ENCODE measurements at regions not wholly inside any gene's neighbourhood (a gene's known extent, or its start where the extent isn't known, plus 50 kb on each side); places are given as distances from the start of the nearest gene placed in this dataset.

- no peaks in the 10 kb centered on the region for H3K4me1 Mint-ChIP-seq
- peaks cover 0 to 2% (median 0%) of the 10 kb centered on the region in 3 donors for H3K27me3 Mint-ChIP-seq (ENCODE audit: low read depth in 3 of 3)
- no peak overlapping the region for H3K4me3 Mint-ChIP-seq
- H3K9me3 Mint-ChIP-seq = peaks cover 2 to 16% (median 5%) of the 10 kb centered on the region in 6 donors
- peaks cover 0 to 4% (median 0%) of the 10 kb centered on the region in 3 donors for H3K36me3 Mint-ChIP-seq
- H3K27ac Mint-ChIP-seq = no peak overlapping the region
- DNase-seq = no peak
These were observed 690.2 kb downstream of the NR2F1-AS1 start for GRCh38 chr5:92890841-92891244.

- Mint-ChIP-seq H3K4me1 (no peaks in the 10 kb centered on the region), H3K27me3 (ENCODE audit: low read depth in 3 of 3) (peaks cover 0 to 2% (median 0%) of the 10 kb centered on the region in 3 donors), H3K36me3 (no peaks in the 10 kb centered on the region), H3K9me3 (peaks cover 2 to 16% (median 5%) of the 10 kb centered on the region in 6 donors), H3K27ac (no peak overlapping the region), H3K4me3 (no peak overlapping the region)
- no peak for DNase-seq
These were observed 691.9 kb downstream of the NR2F1-AS1 start for GRCh38 chr5:92889140-92889539.

GRCh38 chr5:92887254-92887653, 693.8 kb downstream of the NR2F1-AS1 start:
- H3K36me3 Mint-ChIP-seq = no peaks in the 10 kb centered on the region
- peaks cover 0 to 16% (median 5%) of the 10 kb centered on the region in 6 donors for H3K9me3 Mint-ChIP-seq
- no peak overlapping the region for H3K4me3 Mint-ChIP-seq
- peaks cover 0 to 2% (median 0%) of the 10 kb centered on the region in 3 donors for H3K27me3 Mint-ChIP-seq (ENCODE audit: low read depth in 3 of 3)
- H3K4me1 Mint-ChIP-seq = no peaks in the 10 kb centered on the region
- no peak for DNase-seq
- no peak overlapping the region for H3K27ac Mint-ChIP-seq

DNA sequence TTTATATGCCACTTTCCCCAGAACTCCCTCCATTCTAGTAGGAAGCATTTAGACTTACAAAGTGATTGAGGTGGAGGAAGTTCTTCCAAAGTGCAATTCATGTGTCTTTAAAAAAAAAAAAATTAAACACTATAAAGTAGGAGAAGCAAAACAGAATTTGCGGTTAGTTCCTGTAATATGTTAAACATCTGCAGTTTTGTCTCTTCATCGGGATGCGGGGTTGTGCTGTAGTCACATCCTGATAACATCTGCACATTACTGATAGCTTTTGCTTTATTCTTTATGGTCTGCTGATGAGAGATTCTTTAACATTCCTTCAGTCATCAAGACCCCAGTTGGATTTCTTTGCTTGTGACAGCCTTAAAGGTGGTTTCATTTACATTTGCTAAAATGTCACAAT, 694.3 kb downstream of the NR2F1-AS1 start:
- Mint-ChIP-seq H3K27me3 (ENCODE audit: low read depth in 3 of 3) (peaks cover 0 to 2% (median 0%) of the 10 kb centered on the region in 3 donors), H3K27ac (no peak overlapping the region), H3K36me3 (no peaks in the 10 kb centered on the region)

GRCh38 chr5:92885950-92886349, 695.1 kb downstream of the NR2F1-AS1 start:
- Mint-ChIP-seq H3K36me3 (no peaks in the 10 kb centered on the region), H3K9me3 (peaks cover 0 to 16% (median 2%) of the 10 kb centered on the region in 6 donors), H3K4me3 (no peak overlapping the region), H3K27ac (no peak overlapping the region), H3K27me3 (ENCODE audit: low read depth in 3 of 3) (no peaks in the 10 kb centered on the region), H3K4me1 (no peaks in the 10 kb centered on the region)
- no peak for DNase-seq

More for the DNA sequence above, 694.3 kb downstream of the NR2F1-AS1 start:
- no peak for DNase-seq
- Mint-ChIP-seq H3K9me3 (peaks cover 0 to 16% (median 5%) of the 10 kb centered on the region in 6 donors), H3K4me3 (no peak overlapping the region), H3K4me1 (no peaks in the 10 kb centered on the region)

DNA sequence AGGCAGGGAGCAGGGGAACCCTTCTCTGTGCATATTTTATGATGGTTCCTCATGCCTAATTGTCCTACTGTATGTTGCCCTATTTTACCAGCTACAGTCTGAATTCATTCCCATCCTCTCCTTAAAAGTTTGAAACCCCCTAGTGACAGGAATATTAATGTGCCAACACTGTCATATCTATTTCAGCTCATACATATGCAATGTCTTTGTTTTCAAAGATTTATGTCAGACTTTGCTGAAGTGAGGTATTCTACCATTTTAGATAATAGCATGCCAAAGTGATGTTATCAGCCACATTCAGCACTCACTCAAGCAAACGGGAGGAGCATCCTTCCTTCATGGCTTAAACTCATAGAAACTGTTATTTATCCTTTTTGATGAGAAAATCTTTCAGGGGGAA, 696.5 kb downstream of the NR2F1-AS1 start:
- DNase-seq = no peak
- H3K36me3 Mint-ChIP-seq = no peaks in the 10 kb centered on the region
- peaks cover 0 to 11% (median under 1%) of the 10 kb centered on the region in 6 donors for H3K9me3 Mint-ChIP-seq
- no peak overlapping the region for H3K27ac Mint-ChIP-seq
- no peak overlapping the region for H3K4me3 Mint-ChIP-seq
- H3K27me3 Mint-ChIP-seq (ENCODE audit: low read depth in 3 of 3) = no peaks in the 10 kb centered on the region
- no peaks in the 10 kb centered on the region for H3K4me1 Mint-ChIP-seq

DNA sequence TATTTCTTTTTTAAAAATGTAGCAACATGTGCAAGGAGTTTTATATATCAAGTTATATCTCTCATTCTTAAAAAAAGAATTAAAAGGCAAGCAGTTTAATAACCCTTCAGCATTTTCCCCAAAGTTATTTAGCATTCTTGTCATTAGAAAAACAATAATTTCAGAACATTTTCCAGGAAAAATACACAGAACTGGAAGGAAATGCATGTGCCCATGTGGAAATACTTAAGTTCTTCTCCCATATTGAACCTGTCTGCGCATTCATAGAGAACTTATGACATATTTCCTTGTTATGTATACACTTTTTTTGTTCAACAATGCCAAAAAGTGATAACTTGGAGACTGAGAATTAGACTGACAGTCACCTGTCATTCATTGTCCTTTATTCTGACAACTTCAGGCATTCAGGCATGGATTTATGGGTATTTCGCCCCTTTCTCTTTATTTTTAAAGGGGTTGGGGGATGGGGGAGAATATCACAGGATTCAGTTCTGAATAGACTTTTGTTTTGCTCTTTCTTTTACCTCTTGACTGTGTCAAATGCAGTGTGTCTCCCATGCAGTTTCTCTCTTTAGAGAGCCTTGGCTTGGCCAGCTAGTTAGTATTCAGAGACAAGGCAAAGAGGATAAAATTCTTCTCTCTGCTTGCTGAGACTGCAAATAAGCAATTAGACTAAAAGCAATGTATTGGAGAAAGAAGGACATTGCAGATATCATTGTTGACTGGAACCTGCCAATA, 701.0 kb downstream of the NR2F1-AS1 start:
- H3K27ac Mint-ChIP-seq = no peak overlapping the region
- no peaks in the 10 kb centered on the region for H3K4me1 Mint-ChIP-seq
- H3K36me3 Mint-ChIP-seq = no peaks in the 10 kb centered on the region
- H3K9me3 Mint-ChIP-seq = peaks cover 4 to 25% (median 10%) of the 10 kb centered on the region in 6 donors
- no peak overlapping the region for H3K4me3 Mint-ChIP-seq
- no peak for DNase-seq
- H3K27me3 Mint-ChIP-seq (ENCODE audit: low read depth in 3 of 3) = no peaks in the 10 kb centered on the region

DNA sequence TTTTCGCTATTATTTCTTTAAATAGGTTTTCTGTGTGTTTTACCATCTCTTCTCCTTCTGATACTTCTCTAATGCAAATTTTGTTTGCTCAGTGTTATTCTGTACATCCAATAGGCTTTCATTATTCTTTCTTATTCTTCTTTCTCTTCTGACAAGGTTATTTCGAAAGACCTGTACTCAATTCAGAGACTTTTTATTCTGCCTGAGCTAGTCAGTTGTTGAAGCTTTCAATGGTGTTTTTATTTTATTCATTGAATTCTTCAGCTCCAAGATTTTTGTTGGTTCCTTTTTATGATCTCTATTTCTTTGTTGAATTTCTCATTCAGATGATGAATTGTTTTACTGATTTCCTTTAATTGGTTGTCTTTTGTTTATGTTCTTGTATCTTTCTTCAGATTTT, 706.2 kb downstream of the NR2F1-AS1 start:
- H3K4me3 Mint-ChIP-seq = no peak overlapping the region
- H3K27ac Mint-ChIP-seq = no peak overlapping the region
- no peak for DNase-seq
- peaks cover 0 to 3% (median 0%) of the 10 kb centered on the region in 3 donors for H3K36me3 Mint-ChIP-seq
- peaks cover 0 to 2% (median 0%) of the 10 kb centered on the region in 3 donors for H3K27me3 Mint-ChIP-seq (ENCODE audit: low read depth in 3 of 3)
- H3K9me3 Mint-ChIP-seq = peaks cover 8 to 38% (median 26%) of the 10 kb centered on the region in 6 donors
- H3K4me1 Mint-ChIP-seq = no peaks in the 10 kb centered on the region

DNA sequence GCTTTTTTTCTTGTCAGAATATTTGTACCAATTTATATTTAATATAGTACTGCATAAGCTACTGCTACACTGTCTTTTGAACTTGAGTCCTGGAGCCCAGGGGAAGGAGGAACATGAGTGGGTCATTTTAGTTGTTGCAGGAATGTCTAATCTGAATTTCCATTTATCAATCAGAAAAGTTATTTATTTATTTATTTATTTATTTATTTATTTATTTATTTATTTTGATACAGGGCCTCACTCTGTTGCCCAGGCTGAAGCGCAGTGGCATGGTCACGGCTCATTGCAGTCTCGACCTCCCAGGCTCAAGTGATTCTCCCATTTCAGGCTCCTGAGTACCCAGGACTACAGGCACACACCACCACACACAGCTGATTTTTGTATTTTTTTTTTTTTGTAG, 712.6 kb downstream of the NR2F1-AS1 start:
- Mint-ChIP-seq H3K9me3 (peaks cover 0 to 15% (median 11%) of the 10 kb centered on the region in 6 donors), H3K36me3 (peaks cover 0 to 4% (median 0%) of the 10 kb centered on the region in 3 donors), H3K4me1 (no peaks in the 10 kb centered on the region), H3K4me3 (no peak overlapping the region), H3K27ac (no peak overlapping the region), H3K27me3 (ENCODE audit: low read depth in 3 of 3) (peaks cover 0 to 4% (median 0%) of the 10 kb centered on the region in 3 donors)
- no peak for DNase-seq

DNA sequence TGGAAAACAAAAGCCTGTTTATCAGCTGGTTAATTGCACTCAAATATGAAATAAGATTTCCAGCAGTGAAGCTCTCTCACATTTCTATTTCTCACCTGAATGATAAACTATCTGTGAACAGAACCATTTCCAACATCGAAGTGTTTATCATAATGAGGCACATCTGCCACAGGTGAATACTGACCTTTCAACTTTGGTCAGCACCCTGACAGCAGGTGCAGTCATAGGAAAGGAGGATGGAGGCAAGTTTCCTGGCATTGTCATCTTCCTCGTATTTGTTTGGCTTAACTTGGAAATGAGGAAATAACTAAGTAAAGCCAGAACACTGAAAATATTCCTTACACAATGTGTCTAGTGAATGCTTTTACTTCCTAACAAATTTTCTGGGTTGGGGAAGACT, 716.4 kb downstream of the NR2F1-AS1 start:
- H3K36me3 Mint-ChIP-seq = no peaks in the 10 kb centered on the region

GRCh38 chr5:92863666-92864065, 717.4 kb downstream of the NR2F1-AS1 start:
- Mint-ChIP-seq H3K27ac (no peak overlapping the region), H3K9me3 (peaks cover 0 to 7% (median 2%) of the 10 kb centered on the region in 6 donors), H3K36me3 (no peaks in the 10 kb centered on the region), H3K27me3 (ENCODE audit: low read depth in 3 of 3) (no peaks in the 10 kb centered on the region), H3K4me1 (no peaks in the 10 kb centered on the region), H3K4me3 (no peak overlapping the region)
- no peak for DNase-seq

More for the DNA sequence above, 716.4 kb downstream of the NR2F1-AS1 start:
- DNase-seq = no peak
- H3K4me1 Mint-ChIP-seq = no peaks in the 10 kb centered on the region
- no peak overlapping the region for H3K27ac Mint-ChIP-seq
- H3K27me3 Mint-ChIP-seq (ENCODE audit: low read depth in 3 of 3) = peaks cover 0 to 4% (median 0%) of the 10 kb centered on the region in 3 donors
- H3K4me3 Mint-ChIP-seq = no peak overlapping the region
- peaks cover 0 to 8% (median 0%) of the 10 kb centered on the region in 6 donors for H3K9me3 Mint-ChIP-seq

- Mint-ChIP-seq H3K27me3 (ENCODE audit: low read depth in 3 of 3) (no peaks in the 10 kb centered on the region), H3K4me1 (no peaks in the 10 kb centered on the region), H3K36me3 (no peaks in the 10 kb centered on the region), H3K4me3 (no peak overlapping the region), H3K9me3 (peaks cover 2 to 13% (median 4%) of the 10 kb centered on the region in 6 donors), H3K27ac (no peak overlapping the region)
- DNase-seq = no peak
These were observed 719.3 kb downstream of the NR2F1-AS1 start for GRCh38 chr5:92861531-92862285.

- H3K4me3 Mint-ChIP-seq = no peak overlapping the region
- H3K36me3 Mint-ChIP-seq = no peaks in the 10 kb centered on the region
- DNase-seq = no peak
- H3K4me1 Mint-ChIP-seq = no peaks in the 10 kb centered on the region
- no peak overlapping the region for H3K27ac Mint-ChIP-seq
- peaks cover 2 to 9% (median 5%) of the 10 kb centered on the region in 6 donors for H3K9me3 Mint-ChIP-seq
- H3K27me3 Mint-ChIP-seq (ENCODE audit: low read depth in 3 of 3) = no peaks in the 10 kb centered on the region
These were observed 721.0 kb downstream of the NR2F1-AS1 start for GRCh38 chr5:92860061-92860460.

- Mint-ChIP-seq H3K4me1 (no peaks in the 10 kb centered on the region), H3K27me3 (ENCODE audit: low read depth in 3 of 3) (no peaks in the 10 kb centered on the region), H3K36me3 (no peaks in the 10 kb centered on the region)
These were observed 728.8 kb downstream of the NR2F1-AS1 start for GRCh38 chr5:92852219-92852618.

More at GRCh38 chr5:92852219-92852618, 728.8 kb downstream of the NR2F1-AS1 start:
- no peak overlapping the region for H3K27ac Mint-ChIP-seq
- DNase-seq = no peak
- H3K4me3 Mint-ChIP-seq = no peak overlapping the region
- peaks cover 0 to 8% (median 1%) of the 10 kb centered on the region in 6 donors for H3K9me3 Mint-ChIP-seq

Measured in immature natural killer cell (primary cell).